GM12872 (cell line): ENCODE measurements at regions not wholly inside any gene's neighbourhood (a gene's known extent, or its start where the extent isn't known, plus 50 kb on each side); places are given as distances from the start of the nearest gene placed in this dataset.

Source experiments
- CTCF ChIP-seq: IDR thresholded peaks from 3 replicates; pipeline ENCODE4 v1.5.1; 2011; ENCODE audit warnings: low read depth, mild to moderate bottlenecking, low read length, moderate library complexity; ENCODE audit not compliant: insufficient read depth

- no peak for TF ChIP-seq CTCF
Measured at GRCh38 chr21:23223882-23224281, 2225.7 kb downstream of the NCAM2 start.

- TF ChIP-seq CTCF, result no peak
Measured at GRCh38 chr21:23218667-23219066, 2220.5 kb downstream of the NCAM2 start.

- no peak for TF ChIP-seq CTCF
Measured at GRCh38 chr21:23217597-23217996, 2219.4 kb downstream of the NCAM2 start.

- TF ChIP-seq CTCF, result no peak
Measured at GRCh38 chr21:23215261-23215660, 2217.1 kb downstream of the NCAM2 start.
